HCT116 (cell line): ENCODE measurements at regions not wholly inside any gene's neighbourhood (a gene's known extent, or its start where the extent isn't known, plus 50 kb on each side); places are given as distances from the start of the nearest gene placed in this dataset.

Experiments used
- ATAC-seq: fragments of 200-7000 bp; cut with Tn5 transposase; 2 replicates; pipeline ENCODE4 v1.9.1; 2020; ENCODE audit warnings: mild to moderate bottlenecking, moderate library complexity
- BruUV-seq: library from RNA; stranded (reverse); fragments of 400-500 nt; replicated peaks from 2 replicates; lab custom pipeline; 2021; lab: Mats Ljungman, UMichigan
- CTCF ChIA-PET: fragments of 300-600 bp; sonication (Branson Sonifier 250); formaldehyde crosslinking; loops from one replicate; lab custom pipeline; 2021; ENCODE audit warnings: antibody characterized with exemption; lab: Charles Lee
- POLR2A ChIA-PET: fragments of 300-600, 350-600 bp; sonication (Branson Sonifier 250); formaldehyde crosslinking; loops from one replicate; lab custom pipeline; 2021; ENCODE audit warnings: antibody characterized with exemption; lab: Charles Lee
- RAD21 ChIA-PET, 2 experiments: fragments of 300-600 bp; sonication (Branson Sonifier 250); formaldehyde crosslinking; loops; one replicate each; lab custom pipeline; 2023; ENCODE audit warnings: low total read pairs in 2 of 2; ENCODE audit not compliant: uncharacterized antibody in 2 of 2, unreplicated experiment in 2 of 2, low non-redundant PET in 1 of 2; lab: Charles Lee
- DNase-seq: peaks from one replicate; pipeline ENCODE4 v3.0.0-alpha.2; 2010; ENCODE audit warnings: low read depth, low spot score
- H2AFZ ChIP-seq: fragments of 200-600 bp; shearing (Covaris generic), sonication (generic); 2 replicates; pipeline ENCODE4 v1.6.1; 2017; ENCODE audit warnings: low read depth, mixed run types, mixed read lengths, antibody characterized with exemption, low read length; ENCODE audit not compliant: poor library complexity, severe bottlenecking
- H3K27ac ChIP-seq: 2 replicates; pipeline ENCODE4 v1.5.1; 2012; ENCODE audit warnings: low read depth, low read length
- H3K27me3 ChIP-seq: fragments of 200-600 bp; sonication (generic); 2 replicates; pipeline ENCODE4 v1.6.1; 2016; ENCODE audit warnings: mixed run types, low read length, mixed read lengths; ENCODE audit not compliant: insufficient read depth
- H3K36me3 ChIP-seq, 2 experiments: fragments of 200-500 bp in 1 of 2; fragments of 200-600 bp in 1 of 2; sonication (Bioruptor generic) in 1 of 2; sonication (generic) in 1 of 2; 2 replicates each; pipeline versions ENCODE4 v1.5.1 to v1.6.1; 2014 to 2016; ENCODE audit warnings: low read length in 2 of 2, inconsistent platforms in 1 of 2, mixed read lengths in 1 of 2, mixed run types in 1 of 2; ENCODE audit not compliant: insufficient read depth in 2 of 2, control insufficient read depth in 1 of 2
- H3K4me1 ChIP-seq, 2 experiments: fragments of 200-600 bp in 1 of 2; sonication (generic) in 1 of 2; 2 replicates each; pipeline versions ENCODE4 v1.5.1 to v1.6.1; 2012 to 2017; ENCODE audit warnings: low read length in 2 of 2, inconsistent platforms in 1 of 2, mild to moderate bottlenecking in 1 of 2, mixed read lengths in 1 of 2, mixed run types in 1 of 2, moderate library complexity in 1 of 2; ENCODE audit not compliant: insufficient read depth in 2 of 2, control insufficient read depth in 1 of 2
- H3K4me2 ChIP-seq: fragments of 200-600 bp; sonication (generic); 2 replicates; pipeline ENCODE4 v1.6.1; 2017; ENCODE audit warnings: mixed run types, low read length, mixed read lengths
- H3K4me3 ChIP-seq, 2 experiments: fragments of 200-600 bp in 1 of 2; sonication (generic) in 1 of 2; replicated peaks in 1 of 2; 2 replicates each; pipeline ENCODE4 v1.5.1; 2011 to 2016; ENCODE audit warnings: low read length in 2 of 2, control low read depth in 1 of 2, low read depth in 1 of 2, mild to moderate bottlenecking in 1 of 2, mixed read lengths in 1 of 2, mixed run types in 1 of 2
- H3K79me2 ChIP-seq: fragments of 200-600 bp; sonication (generic); 2 replicates; pipeline ENCODE4 v1.6.1; 2017; ENCODE audit warnings: mild to moderate bottlenecking, mixed run types, low read length, moderate library complexity, mixed read lengths; ENCODE audit not compliant: insufficient read depth
- H3K9ac ChIP-seq: fragments of 200-600 bp; sonication (generic); 2 replicates; pipeline ENCODE4 v1.6.1; 2016; ENCODE audit warnings: low read length, mixed read lengths
- H3K9me2 ChIP-seq: fragments of 200-600 bp; sonication (generic), shearing (Covaris generic); 2 replicates; pipeline ENCODE4 v1.6.1; 2017; ENCODE audit warnings: mixed run types, mild to moderate bottlenecking, moderate library complexity; ENCODE audit not compliant: insufficient read depth
- H3K9me3 ChIP-seq, 2 experiments: fragments of 200-500 bp in 1 of 2; fragments of 200-600 bp in 1 of 2; sonication (Bioruptor generic) in 1 of 2; sonication (generic) in 1 of 2; 2 replicates each; pipeline ENCODE4 v1.6.1; 2014 to 2017; ENCODE audit warnings: low read length in 2 of 2, mixed read lengths in 2 of 2, inconsistent platforms in 1 of 2, low read depth in 1 of 2, mild to moderate bottlenecking in 1 of 2, mixed run types in 1 of 2, moderate library complexity in 1 of 2; ENCODE audit not compliant: control insufficient read depth in 1 of 2, insufficient read depth in 1 of 2
- H4K20me1 ChIP-seq: fragments of 200-600 bp; sonication (generic), shearing (Covaris generic); 2 replicates; pipeline ENCODE4 v1.6.1; 2017; ENCODE audit warnings: mixed run types, mild to moderate bottlenecking, moderate library complexity; ENCODE audit not compliant: insufficient read depth
- CBX3 ChIP-seq: IDR thresholded peaks from 2 replicates; pipeline ENCODE4 v1.6.1; 2012; ENCODE audit warnings: low read depth
- EGR1 ChIP-seq: IDR thresholded peaks from 2 replicates; pipeline ENCODE4 v1.6.1; 2012; ENCODE audit warnings: low read depth
- EZH2 ChIP-seq: fragments of 200-600 bp; sonication (generic); IDR thresholded peaks from 2 replicates; pipeline ENCODE4 v1.6.1; 2017; ENCODE audit warnings: antibody characterized with exemption, mixed run types
- EZH2phosphoT487 ChIP-seq: fragments of 200-600 bp; IDR thresholded peaks from 2 replicates; pipeline ENCODE4 v1.6.1; 2018; ENCODE audit warnings: antibody characterized with exemption, borderline replicate concordance
- FOSL1 ChIP-seq: IDR thresholded peaks from 2 replicates; pipeline ENCODE4 v1.6.1; 2012; ENCODE audit warnings: low read depth
- POLR2A ChIP-seq: IDR thresholded peaks from 2 replicates; pipeline ENCODE4 v1.7.0; 2011; ENCODE audit warnings: borderline replicate concordance; ENCODE audit not compliant: insufficient read depth, insufficient read length; ENCODE audit errors: extremely low read depth
- POLR2AphosphoS5 ChIP-seq: IDR thresholded peaks from 2 replicates; pipeline ENCODE4 v1.6.1; 2011; ENCODE audit warnings: mild to moderate bottlenecking, low read depth, low read length, moderate library complexity
- SP1 ChIP-seq: IDR thresholded peaks from 2 replicates; pipeline ENCODE4 v1.6.1; 2012; ENCODE audit warnings: low read depth
- SRF ChIP-seq: IDR thresholded peaks from 2 replicates; pipeline ENCODE4 v1.6.1; 2012; ENCODE audit warnings: low read depth
- YY1 ChIP-seq: IDR thresholded peaks from 2 replicates; pipeline ENCODE4 v1.6.1; 2011; ENCODE audit warnings: low read length, low read depth, moderate library complexity, mild to moderate bottlenecking; ENCODE audit not compliant: insufficient replicate concordance; ENCODE audit errors: extremely low read depth
- intact Hi-C: fragments of 100-400 bp; cut with micrococcal nuclease; formaldehyde crosslinking; loops from 2 replicates; pipeline ENCODE4 v1.10.0; 2022
- TF ChIP-seq, protein P1 (sequence below), 3 experiments: fragments of 200-600 bp in 1 of 3; sonication (generic) in 1 of 3; IDR thresholded peaks in 2 of 3; conservative IDR thresholded peaks in 1 of 3; 2 replicates each; pipeline ENCODE4 v1.5.1; 2012 to 2017; ENCODE audit warnings: low read depth in 2 of 3, low read length in 2 of 3, antibody characterized with exemption in 1 of 3, borderline replicate concordance in 1 of 3, control low read depth in 1 of 3, mild to moderate bottlenecking in 1 of 3, mixed read lengths in 1 of 3, mixed run types in 1 of 3, moderate library complexity in 1 of 3; ENCODE audit not compliant: insufficient read depth in 1 of 3
- TF ChIP-seq, protein P2 (sequence below): IDR thresholded peaks from 2 replicates; pipeline ENCODE4 v1.6.1; 2011; ENCODE audit warnings: mild to moderate bottlenecking, low read length, moderate library complexity; ENCODE audit not compliant: insufficient replicate concordance; ENCODE audit errors: extremely low read depth

GRCh38 chr1:200316148-200316803 lies 93.6 kb downstream of the ZNF281 start:
- BruUV-seq = no TSS peak
- ATAC-seq (no peak), DNase-seq (no peak)
- CTCF ChIA-PET = no interaction called here
- H3K4me2 ChIP-seq = no peak overlapping the region
- no peaks in the 10 kb centered on the region for H4K20me1 ChIP-seq
- RAD21 ChIA-PET = no interaction called here
- H3K36me3 ChIP-seq = no peaks in the 10 kb centered on the region
- no peak overlapping the region for H3K4me3 ChIP-seq
- H3K27ac ChIP-seq = no peak overlapping the region
- H3K4me1 ChIP-seq = no peaks in the 10 kb centered on the region
- no peak overlapping the region for H2AFZ ChIP-seq
- no peaks in the 10 kb centered on the region for H3K79me2 ChIP-seq
- no peaks in the 10 kb centered on the region for H3K9me3 ChIP-seq
- no peaks in the 10 kb centered on the region for H3K27me3 ChIP-seq
- intact Hi-C loops = no loop called here
- TF ChIP-seq POLR2AphosphoS5 = no peak
- no peak for TF ChIP-seq EGR1
- TF ChIP-seq EZH2phosphoT487 = no peak
- TF ChIP-seq, protein P1, sequence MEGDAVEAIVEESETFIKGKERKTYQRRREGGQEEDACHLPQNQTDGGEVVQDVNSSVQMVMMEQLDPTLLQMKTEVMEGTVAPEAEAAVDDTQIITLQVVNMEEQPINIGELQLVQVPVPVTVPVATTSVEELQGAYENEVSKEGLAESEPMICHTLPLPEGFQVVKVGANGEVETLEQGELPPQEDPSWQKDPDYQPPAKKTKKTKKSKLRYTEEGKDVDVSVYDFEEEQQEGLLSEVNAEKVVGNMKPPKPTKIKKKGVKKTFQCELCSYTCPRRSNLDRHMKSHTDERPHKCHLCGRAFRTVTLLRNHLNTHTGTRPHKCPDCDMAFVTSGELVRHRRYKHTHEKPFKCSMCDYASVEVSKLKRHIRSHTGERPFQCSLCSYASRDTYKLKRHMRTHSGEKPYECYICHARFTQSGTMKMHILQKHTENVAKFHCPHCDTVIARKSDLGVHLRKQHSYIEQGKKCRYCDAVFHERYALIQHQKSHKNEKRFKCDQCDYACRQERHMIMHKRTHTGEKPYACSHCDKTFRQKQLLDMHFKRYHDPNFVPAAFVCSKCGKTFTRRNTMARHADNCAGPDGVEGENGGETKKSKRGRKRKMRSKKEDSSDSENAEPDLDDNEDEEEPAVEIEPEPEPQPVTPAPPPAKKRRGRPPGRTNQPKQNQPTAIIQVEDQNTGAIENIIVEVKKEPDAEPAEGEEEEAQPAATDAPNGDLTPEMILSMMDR (IDR thresholded peaks at IDR 0.05 in 2 of 3, conservative IDR thresholded peaks at IDR 0.05 in 1 of 3; ENCODE audit: borderline replicate concordance in 1 of 3, insufficient read depth in 1 of 3, low read depth in 2 of 3, low read length in 2 of 3) = no peak
- TF ChIP-seq YY1 = no peak
- TF ChIP-seq, protein P2, sequence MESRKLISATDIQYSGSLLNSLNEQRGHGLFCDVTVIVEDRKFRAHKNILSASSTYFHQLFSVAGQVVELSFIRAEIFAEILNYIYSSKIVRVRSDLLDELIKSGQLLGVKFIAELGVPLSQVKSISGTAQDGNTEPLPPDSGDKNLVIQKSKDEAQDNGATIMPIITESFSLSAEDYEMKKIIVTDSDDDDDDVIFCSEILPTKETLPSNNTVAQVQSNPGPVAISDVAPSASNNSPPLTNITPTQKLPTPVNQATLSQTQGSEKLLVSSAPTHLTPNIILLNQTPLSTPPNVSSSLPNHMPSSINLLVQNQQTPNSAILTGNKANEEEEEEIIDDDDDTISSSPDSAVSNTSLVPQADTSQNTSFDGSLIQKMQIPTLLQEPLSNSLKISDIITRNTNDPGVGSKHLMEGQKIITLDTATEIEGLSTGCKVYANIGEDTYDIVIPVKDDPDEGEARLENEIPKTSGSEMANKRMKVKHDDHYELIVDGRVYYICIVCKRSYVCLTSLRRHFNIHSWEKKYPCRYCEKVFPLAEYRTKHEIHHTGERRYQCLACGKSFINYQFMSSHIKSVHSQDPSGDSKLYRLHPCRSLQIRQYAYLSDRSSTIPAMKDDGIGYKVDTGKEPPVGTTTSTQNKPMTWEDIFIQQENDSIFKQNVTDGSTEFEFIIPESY = no peak
- TF ChIP-seq FOSL1 = no peak
- no peak for TF ChIP-seq POLR2A
- no peak for TF ChIP-seq CBX3
- no peak for TF ChIP-seq EZH2
- TF ChIP-seq SRF = no peak
- TF ChIP-seq SP1 = no peak
- POLR2A ChIA-PET = no interaction called here
- no peaks in the 10 kb centered on the region for H3K9me2 ChIP-seq
- H3K9ac ChIP-seq = no peak overlapping the region
